Kidney (tissue), 13 donors: ENCODE measurements at regions not wholly inside any gene's neighbourhood (a gene's known extent, or its start where the extent isn't known, plus 50 kb on each side); places are given as distances from the start of the nearest gene placed in this dataset.

ENCODE experiments used
- DNase-seq, 5 donors: peaks; one replicate each; pipeline ENCODE4 v3.0.0-alpha.2; 2013 to 2020
- FAIRE-seq: peaks from 2 replicates; lab custom pipeline; 2012; peaks lifted over from hg19 to GRCh38; lab: Jason Lieb, UNC
- H3K27ac ChIP-seq, 2 donors: one replicate each; pipeline ENCODE4 v1.7.0; 2013; ENCODE audit warnings: low read depth in 2 of 2, low read length in 2 of 2, inconsistent platforms in 1 of 2
- H3K27me3 ChIP-seq: one replicate; pipeline ENCODE4 v1.7.1; 2013; ENCODE audit warnings: low read length, inconsistent platforms; ENCODE audit not compliant: control insufficient read depth, insufficient read depth
- H3K36me3 ChIP-seq, 3 donors: one replicate each; pipeline versions ENCODE4 v1.7.0 to v1.7.1; 2013; ENCODE audit warnings: low read length in 3 of 3, control low read depth in 1 of 3, inconsistent platforms in 1 of 3; ENCODE audit not compliant: insufficient read depth in 3 of 3, control insufficient read depth in 2 of 3
- H3K4me1 ChIP-seq, 3 donors: one replicate each; pipeline versions ENCODE4 v1.7.0 to v1.7.1; 2013; ENCODE audit warnings: low read length in 3 of 3, inconsistent platforms in 1 of 3, low read depth in 1 of 3; ENCODE audit not compliant: control insufficient read depth in 2 of 3, insufficient read depth in 2 of 3
- H3K4me3 ChIP-seq, 3 donors: one replicate each; pipeline versions ENCODE4 v1.7.0 to v1.8.1; 2013; ENCODE audit warnings: low read length in 3 of 3, control low read depth in 1 of 3, inconsistent platforms in 1 of 3
- H3K9ac ChIP-seq, 3 donors: one replicate each; pipeline versions ENCODE4 v1.7.0 to v1.7.1; 2013; ENCODE audit warnings: low read length in 3 of 3, control low read depth in 1 of 3, inconsistent platforms in 1 of 3
- H3K9me3 ChIP-seq, 3 donors: one replicate each; pipeline versions ENCODE4 v1.7.0 to v1.7.1; 2013; ENCODE audit warnings: low read length in 3 of 3, control low read depth in 1 of 3, inconsistent platforms in 1 of 3; ENCODE audit not compliant: control insufficient read depth in 2 of 3, insufficient read depth in 1 of 3
- CTCF ChIP-seq: IDR thresholded peaks from 3 replicates; pipeline ENCODE4 v1.5.1; 2012; ENCODE audit warnings: mild to moderate bottlenecking, moderate library complexity, borderline replicate concordance; ENCODE audit not compliant: insufficient read depth; ENCODE audit errors: extremely low read depth
- intact Hi-C: fragments of 100-400 bp; cut with DNase I; formaldehyde crosslinking; loops from one replicate; pipeline ENCODE4 v1.11.1; 2022
- donor health status: control.
- donor health status: control.
- donor health status: control.
- donor health status: control.
- donor health status: control.
- donor health status: DM: yes; HTN: yes; CAD: no.
- donor health status: Normal renal cell carcinoma (clear cell type).

DNA sequence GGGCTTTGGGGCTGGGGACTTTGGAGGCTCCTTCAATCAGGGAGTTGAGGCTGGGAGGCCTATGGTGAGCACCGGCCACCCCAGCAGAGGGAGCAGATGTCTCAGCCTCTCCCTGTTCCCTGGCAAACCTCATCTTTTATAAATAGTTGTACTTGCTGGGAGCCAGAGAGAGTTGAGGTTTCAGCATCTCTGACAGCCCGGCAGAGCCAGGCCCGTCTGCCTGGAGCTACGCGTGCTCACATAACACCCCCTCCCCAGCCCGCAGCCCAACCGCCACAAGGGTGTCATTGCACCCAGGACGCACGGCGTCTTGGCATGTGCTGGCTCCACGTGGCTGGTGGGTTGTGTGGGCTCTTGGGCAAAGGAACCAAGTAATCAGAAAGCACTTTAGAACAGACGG is 127.1 kb downstream of the CHST1 start:
- Histone ChIP-seq H3K9ac (no peak overlapping the region), H3K27me3 (no peaks in the 10 kb centered on the region), H3K9me3 (no peaks in the 10 kb centered on the region), H3K36me3 (no peaks in the 10 kb centered on the region), H3K4me3 (no peak overlapping the region), H3K27ac (no peak overlapping the region), H3K4me1 (no peaks in the 10 kb centered on the region)
- TF ChIP-seq CTCF = no peak
- intact Hi-C loops = no loop called here
- no peak for DNase-seq
- no peak for FAIRE-seq

GRCh38 chr11:45537614-45538013 is 127.8 kb downstream of the CHST1 start:
- no peaks in the 10 kb centered on the region for H3K4me1 ChIP-seq
- TF ChIP-seq CTCF = no peak
- DNase-seq (no peak), FAIRE-seq (no peak)
- intact Hi-C loops = no loop called here
- H3K27me3 ChIP-seq = no peaks in the 10 kb centered on the region
- H3K27ac ChIP-seq = no peak overlapping the region
- H3K4me3 ChIP-seq = no peak overlapping the region
- H3K36me3 ChIP-seq = no peaks in the 10 kb centered on the region
- H3K9ac ChIP-seq = no peak overlapping the region
- no peaks in the 10 kb centered on the region for H3K9me3 ChIP-seq

DNA sequence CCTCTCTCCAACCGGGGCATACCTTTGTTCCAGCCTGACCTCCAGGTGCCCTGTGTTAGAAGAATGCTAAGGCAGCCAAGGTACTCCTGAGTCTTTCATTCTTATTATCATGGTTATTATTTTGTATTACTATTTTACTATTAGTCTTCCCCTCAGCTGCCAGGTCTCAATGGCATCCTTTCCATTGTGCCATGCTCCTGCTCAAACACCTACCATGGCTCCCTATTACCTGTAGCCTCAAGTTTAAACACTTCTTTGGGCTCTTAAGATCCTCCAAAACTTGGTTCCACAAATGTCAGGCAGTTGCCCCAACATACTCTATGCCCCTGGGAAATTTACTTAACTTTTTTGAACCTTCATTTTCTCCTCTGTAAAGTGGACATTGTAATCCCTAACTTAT is 130.4 kb downstream of the CHST1 start:
- FAIRE-seq (no peak), DNase-seq (no peak)
- intact Hi-C loops = no loop called here
- Histone ChIP-seq H3K9ac (no peak overlapping the region), H3K4me3 (no peak overlapping the region), H3K27ac (no peak overlapping the region), H3K27me3 (no peaks in the 10 kb centered on the region), H3K36me3 (no peaks in the 10 kb centered on the region), H3K4me1 (no peaks in the 10 kb centered on the region), H3K9me3 (no peaks in the 10 kb centered on the region)
- TF ChIP-seq CTCF = no peak

GRCh38 chr11:45534132-45534531 is 131.3 kb downstream of the CHST1 start:
- no peak for TF ChIP-seq CTCF
- no peak for FAIRE-seq
- intact Hi-C loops = no loop called here
- H3K4me1 ChIP-seq = no peaks in the 10 kb centered on the region
- H3K36me3 ChIP-seq = no peaks in the 10 kb centered on the region
- no peak overlapping the region for H3K9ac ChIP-seq
- no peaks in the 10 kb centered on the region for H3K27me3 ChIP-seq
- no peak for DNase-seq
- no peak overlapping the region for H3K4me3 ChIP-seq
- H3K9me3 ChIP-seq = no peaks in the 10 kb centered on the region
- no peak overlapping the region for H3K27ac ChIP-seq
